CD4-positive, alpha-beta memory T cell (primary cell): ENCODE measurements at regions not wholly inside any gene's neighbourhood (a gene's known extent, or its start where the extent isn't known, plus 50 kb on each side); places are given as distances from the start of the nearest gene placed in this dataset.
"Not testable (repeated sequence)": the region's sequence is repeated elsewhere in the genome, so short reads cannot be mapped to it uniquely, and the experiment has no call there.

Experiments
- CTCF ChIA-PET: fragments of 350-600 bp; sonication (Branson Sonifier 250); formaldehyde crosslinking; loops from one replicate; lab custom pipeline; 2021; ENCODE audit warnings: inconsistent platforms; ENCODE audit not compliant: partially characterized antibody; lab: Charles Lee
- POLR2A ChIA-PET: fragments of 350-600 bp; sonication (Branson Sonifier 250); formaldehyde crosslinking; loops from one replicate; lab custom pipeline; 2021; ENCODE audit not compliant: partially characterized antibody; lab: Charles Lee
- DNase-seq, 5 donors: peaks; one replicate each; pipeline versions ENCODE4 v3.0.0 to v3.0.0-alpha.2; 2020 to 2022; ENCODE audit warnings: mixed read lengths in 1 of 5
- H3K27ac ChIP-seq: one replicate; pipeline ENCODE4 v1.7.0; 2013; ENCODE audit warnings: low read depth, low read length
- H3K27me3 ChIP-seq: 2 replicates; pipeline ENCODE4 v1.7.0; 2013; ENCODE audit warnings: mild to moderate bottlenecking, low read length, moderate library complexity; ENCODE audit not compliant: insufficient read depth
- H3K36me3 ChIP-seq: 2 replicates; pipeline ENCODE4 v1.7.0; 2013; ENCODE audit warnings: mild to moderate bottlenecking, low read length, moderate library complexity; ENCODE audit not compliant: insufficient read depth
- H3K4me1 ChIP-seq: 2 replicates; pipeline ENCODE4 v1.7.0; 2013; ENCODE audit warnings: mild to moderate bottlenecking, low read length, moderate library complexity; ENCODE audit not compliant: insufficient read depth
- H3K4me3 ChIP-seq, 2 donors: one replicate each; pipeline ENCODE4 v1.7.0; 2013; ENCODE audit warnings: low read length in 2 of 2, mild to moderate bottlenecking in 1 of 2
- H3K9me3 ChIP-seq, 2 donors: one replicate each; pipeline ENCODE4 v1.7.0; 2013; ENCODE audit warnings: low read length in 2 of 2, control low read depth in 1 of 2; ENCODE audit not compliant: control insufficient read depth in 1 of 2
- H3K27ac Mint-ChIP-seq, 7 donors: one replicate each; pipeline ENCODE4 v1.8.0; 2020 to 2021; ENCODE audit warnings: mixed read lengths in 7 of 7, mild to moderate bottlenecking in 6 of 7, inconsistent platforms in 3 of 7, moderate library complexity in 3 of 7
- H3K27me3 Mint-ChIP-seq, 2 donors: one replicate each; pipeline ENCODE4 v1.8.0; 2020 to 2021; ENCODE audit warnings: mixed read lengths in 2 of 2
- H3K36me3 Mint-ChIP-seq, 2 donors: one replicate each; pipeline ENCODE4 v1.8.0; 2020 to 2021; ENCODE audit warnings: mixed read lengths in 2 of 2, inconsistent platforms in 1 of 2, mild to moderate bottlenecking in 1 of 2
- H3K4me1 Mint-ChIP-seq, 4 donors: one replicate each; pipeline ENCODE4 v1.8.0; 2020 to 2021; ENCODE audit warnings: mixed read lengths in 4 of 4, mild to moderate bottlenecking in 1 of 4
- H3K4me3 Mint-ChIP-seq, 8 donors: one replicate each; pipeline ENCODE4 v1.8.0; 2020 to 2021; ENCODE audit warnings: mixed read lengths in 8 of 8, mild to moderate bottlenecking in 7 of 8, moderate library complexity in 6 of 8, inconsistent platforms in 3 of 8
- H3K9me3 Mint-ChIP-seq, 8 donors: one replicate each; pipeline ENCODE4 v1.8.0; 2020 to 2021; ENCODE audit warnings: mixed read lengths in 8 of 8, mild to moderate bottlenecking in 5 of 8, inconsistent platforms in 3 of 8, moderate library complexity in 1 of 8
- intact Hi-C: fragments of 100-400 bp; cut with micrococcal nuclease; formaldehyde crosslinking; loops from one replicate; pipeline ENCODE4 v1.15.1; 2023

- Histone ChIP-seq H3K4me3 (peak overlapping the region in 1 of 2 donors; percentile 33), H3K27ac (peak overlapping the region; percentile 54)
Measured at GRCh38 chr13:74243637-74244526, 109.7 kb upstream of the KLF12 start.

GRCh38 chr13:74241343-74241742, 107.1 kb upstream of the KLF12 start:
- intact Hi-C loops: loop anchor here (5.0 kb wide), 1 partner anchor 49 kb away; no protein-coding TSS in a partner anchor
- H3K4me3 ChIP-seq, H3K9me3 ChIP-seq, H3K4me3 Mint-ChIP-seq, DNase-seq, CTCF ChIA-PET, H3K27me3 Mint-ChIP-seq, H3K27me3 ChIP-seq, H3K36me3 ChIP-seq, H3K27ac ChIP-seq: not testable (repeated sequence)
- H3K4me1 ChIP-seq: peaks cover 45% of the 10 kb centered on the region
- H3K27ac Mint-ChIP-seq: peak overlapping the region in 2 of 7 donors; percentile 97 to 99
- peaks cover 9 to 12% of the 10 kb centered on the region in 2 donors for H3K36me3 Mint-ChIP-seq
- peaks cover 0 to 15% (median 5%) of the 10 kb centered on the region in 8 donors for H3K9me3 Mint-ChIP-seq
- POLR2A ChIA-PET: interaction anchor here (8.1 to 10.1 kb wide), 2 partner anchors 10 to 109 kb away, joined by 90 to 115 read pairs; partner anchors contain the start of gene KLF12
- H3K4me1 Mint-ChIP-seq: peaks cover 42 to 49% (median 47%) of the 10 kb centered on the region in 4 donors

More at GRCh38 chr13:74243637-74244526, 109.7 kb upstream of the KLF12 start:
- Mint-ChIP-seq H3K36me3 (peaks cover 15 to 20% of the 10 kb centered on the region in 2 donors), H3K9me3 (peaks cover 0 to 13% (median 4%) of the 10 kb centered on the region in 8 donors), H3K4me1 (peaks cover 65 to 74% (median 70%) of the 10 kb centered on the region in 4 donors), H3K4me3 (peak overlapping the region; percentile 63 to 85 (median 80)), H3K27me3 (no peaks in the 10 kb centered on the region), H3K27ac (peak overlapping the region; percentile 87 to 99 (median 95))
- ChIA-PET POLR2A (interaction anchor here (0.6 to 10.1 kb wide), 12 partner anchors 9 to 478 kb away, joined by 3 to 115 read pairs (median 6); partner anchors contain the start of gene KLF12), CTCF (interaction anchor here (1.0 to 3.8 kb wide), 3 partner anchors 10 to 43 kb away, joined by 3 to 30 read pairs (median 6); no protein-coding TSS in a partner anchor)
- Histone ChIP-seq H3K27me3 (no peaks in the 10 kb centered on the region), H3K4me1 (peaks cover 70% of the 10 kb centered on the region), H3K9me3 (no peaks in the 10 kb centered on the region), H3K36me3 (no peaks in the 10 kb centered on the region)
- DNase-seq: peak in 4 of 5 donors; percentile 64 to 73 (median 68)
- intact Hi-C loops: loop anchor here (1.0 to 5.0 kb wide), 4 partner anchors 13 to 110 kb away; partner anchors contain the start of gene KLF12

GRCh38 chr13:74230984-74231501, 96.8 kb upstream of the KLF12 start:
- peaks cover 48% of the 10 kb centered on the region for H3K4me1 ChIP-seq
- Mint-ChIP-seq H3K27ac (peak overlapping the region; percentile 77 to 96 (median 91)), H3K9me3 (peaks cover 0 to 3% (median under 1%) of the 10 kb centered on the region in 8 donors), H3K36me3 (peaks cover 4 to 6% of the 10 kb centered on the region in 2 donors), H3K4me3 (peak overlapping the region; percentile 78 to 93 (median 90)), H3K27me3 (no peaks in the 10 kb centered on the region), H3K4me1 (peaks cover 24 to 48% (median 35%) of the 10 kb centered on the region in 4 donors)
- H3K9me3 ChIP-seq: no peaks in the 10 kb centered on the region
- ChIA-PET POLR2A (interaction anchor here (0.6 to 8.5 kb wide), 7 partner anchors 11 to 149 kb away, joined by 3 to 103 read pairs (median 5); partner anchors contain the start of gene KLF12), CTCF (interaction anchor here (1.0 to 4.5 kb wide), 4 partner anchors 14 to 95 kb away, joined by 3 to 31 read pairs (median 6); no protein-coding TSS in a partner anchor)
- no peaks in the 10 kb centered on the region for H3K36me3 ChIP-seq
- H3K27ac ChIP-seq: peak overlapping the region; percentile 59
- intact Hi-C loops: loop anchor here (1.0 to 5.0 kb wide), 5 partner anchors 13 to 246 kb away; no protein-coding TSS in a partner anchor
- peak; percentile 51 to 73 (median 63) for DNase-seq
- peak overlapping the region; percentile 60 to 70 for H3K4me3 ChIP-seq
- H3K27me3 ChIP-seq: no peaks in the 10 kb centered on the region

- Histone ChIP-seq H3K4me1 (peaks cover 37% of the 10 kb centered on the region), H3K4me3 (no peak overlapping the region), H3K27ac (no peak overlapping the region), H3K9me3 (no peaks in the 10 kb centered on the region), H3K27me3 (no peaks in the 10 kb centered on the region), H3K36me3 (no peaks in the 10 kb centered on the region)
- ChIA-PET POLR2A (interaction anchor here (1.2 to 8.5 kb wide), 4 partner anchors 16 to 96 kb away, joined by 3 to 103 read pairs (median 47); partner anchors contain the start of gene KLF12), CTCF (interaction anchor here (1.1 to 4.5 kb wide), 6 partner anchors 11 to 94 kb away, joined by 3 to 31 read pairs (median 4); partner anchors contain the start of gene KLF12)
- peak overlapping the region in 1 of 8 donors; percentile 41 for H3K4me3 Mint-ChIP-seq
- no peaks in the 10 kb centered on the region for H3K27me3 Mint-ChIP-seq
- H3K9me3 Mint-ChIP-seq: peaks cover 0 to 3% (median under 1%) of the 10 kb centered on the region in 8 donors
- no peak for DNase-seq
- H3K27ac Mint-ChIP-seq: peak overlapping the region in 2 of 7 donors; percentile 36 to 81
- H3K4me1 Mint-ChIP-seq: peaks cover 18 to 39% (median 27%) of the 10 kb centered on the region in 4 donors
- intact Hi-C loops: no loop called here
- H3K36me3 Mint-ChIP-seq: peaks cover 4% of the 10 kb centered on the region in 2 donors
Measured at GRCh38 chr13:74229242-74229641, 95.0 kb upstream of the KLF12 start.

- Mint-ChIP-seq H3K36me3 (peaks cover 2 to 4% of the 10 kb centered on the region in 2 donors), H3K9me3 (peaks cover 0 to 3% (median under 1%) of the 10 kb centered on the region in 8 donors), H3K27ac (no peak overlapping the region), H3K4me3 (no peak overlapping the region), H3K27me3 (no peaks in the 10 kb centered on the region), H3K4me1 (peaks cover 15 to 32% (median 22%) of the 10 kb centered on the region in 4 donors)
- Histone ChIP-seq H3K9me3 (no peaks in the 10 kb centered on the region), H3K4me1 (peaks cover 24% of the 10 kb centered on the region), H3K27ac (no peak overlapping the region), H3K36me3 (no peaks in the 10 kb centered on the region), H3K27me3 (no peaks in the 10 kb centered on the region), H3K4me3 (no peak overlapping the region)
- intact Hi-C loops: no loop called here
- ChIA-PET CTCF (interaction anchor here (1.4 to 4.5 kb wide), 2 partner anchors 60 to 93 kb away, joined by 3 to 31 read pairs; partner anchors contain the start of gene KLF12), POLR2A (interaction anchor here (1.4 to 8.5 kb wide), 3 partner anchors 17 to 95 kb away, joined by 4 to 103 read pairs (median 90); partner anchors contain the start of gene KLF12)
- no peak for DNase-seq
Measured at GRCh38 chr13:74227476-74228158, 93.4 kb upstream of the KLF12 start.

- H3K4me1 ChIP-seq: peaks cover 24% of the 10 kb centered on the region
- Mint-ChIP-seq H3K36me3 (peaks cover 2 to 4% of the 10 kb centered on the region in 2 donors), H3K4me1 (peaks cover 14 to 31% (median 20%) of the 10 kb centered on the region in 4 donors), H3K9me3 (peaks cover 0 to 3% (median under 1%) of the 10 kb centered on the region in 8 donors), H3K27me3 (no peaks in the 10 kb centered on the region), H3K4me3 (no peak overlapping the region), H3K27ac (no peak overlapping the region)
- no peak for DNase-seq
- ChIA-PET CTCF (no interaction called here), POLR2A (no interaction called here)
- no peak overlapping the region for H3K4me3 ChIP-seq
- no peaks in the 10 kb centered on the region for H3K27me3 ChIP-seq
- no peaks in the 10 kb centered on the region for H3K36me3 ChIP-seq
- no peaks in the 10 kb centered on the region for H3K9me3 ChIP-seq
- H3K27ac ChIP-seq: no peak overlapping the region
- intact Hi-C loops: no loop called here
Measured at GRCh38 chr13:74226791-74227475, 92.7 kb upstream of the KLF12 start.
